ENCODE measurements at regions not wholly inside any gene's neighbourhood (a gene's known extent, or its start where the extent isn't known, plus 50 kb on each side); places are given as distances from the start of the nearest gene placed in this dataset.

- no peak overlapping the region for H3K4me3 Mint-ChIP-seq
- no peaks in the 10 kb centered on the region for H3K4me1 Mint-ChIP-seq (ENCODE audit: unreplicated experiment)
- no peaks in the 10 kb centered on the region for H3K36me3 Mint-ChIP-seq
- no peak overlapping the region for H3K27ac Mint-ChIP-seq
- TF ChIP-seq CTCF (conservative IDR thresholded peaks at IDR 0.05): no peak
- no peaks in the 10 kb centered on the region for H3K9me3 Mint-ChIP-seq
- H3K27me3 Mint-ChIP-seq: no peaks in the 10 kb centered on the region
- no peak for DNase-seq (ENCODE audit: extremely low spot score, unreplicated experiment)
These were observed 480.3 kb upstream of the POT1 start for GRCh38 chr7:125409921-125410320.

- Mint-ChIP-seq H3K27ac (no peak overlapping the region), H3K4me1 (ENCODE audit: unreplicated experiment) (no peaks in the 10 kb centered on the region), H3K4me3 (no peak overlapping the region), H3K36me3 (no peaks in the 10 kb centered on the region), H3K27me3 (no peaks in the 10 kb centered on the region), H3K9me3 (no peaks in the 10 kb centered on the region)
- no peak for DNase-seq (ENCODE audit: extremely low spot score, unreplicated experiment)
- no peak for TF ChIP-seq CTCF (conservative IDR thresholded peaks at IDR 0.05)
These were observed 476.5 kb upstream of the POT1 start for GRCh38 chr7:125406111-125406510.

GRCh38 chr7:125399408-125399807, 469.8 kb upstream of the POT1 start:
- Mint-ChIP-seq H3K36me3 (no peaks in the 10 kb centered on the region), H3K4me1 (ENCODE audit: unreplicated experiment) (no peaks in the 10 kb centered on the region), H3K27ac (no peak overlapping the region), H3K4me3 (no peak overlapping the region), H3K9me3 (no peaks in the 10 kb centered on the region), H3K27me3 (no peaks in the 10 kb centered on the region)
- TF ChIP-seq CTCF (conservative IDR thresholded peaks at IDR 0.05): no peak
- no peak for DNase-seq (ENCODE audit: extremely low spot score, unreplicated experiment)

GRCh38 chr7:125396466-125397151, 467.0 kb upstream of the POT1 start:
- Mint-ChIP-seq H3K4me3 (no peak overlapping the region), H3K36me3 (no peaks in the 10 kb centered on the region), H3K4me1 (ENCODE audit: unreplicated experiment) (no peaks in the 10 kb centered on the region), H3K27ac (no peak overlapping the region), H3K27me3 (no peaks in the 10 kb centered on the region), H3K9me3 (no peaks in the 10 kb centered on the region)
- no peak for TF ChIP-seq CTCF (conservative IDR thresholded peaks at IDR 0.05)
- no peak for DNase-seq (ENCODE audit: extremely low spot score, unreplicated experiment)

GRCh38 chr7:125391921-125392320, 462.3 kb upstream of the POT1 start:
- H3K4me1 Mint-ChIP-seq (ENCODE audit: unreplicated experiment): no peaks in the 10 kb centered on the region
- no peaks in the 10 kb centered on the region for H3K9me3 Mint-ChIP-seq
- TF ChIP-seq CTCF (conservative IDR thresholded peaks at IDR 0.05): no peak
- peaks cover 2% of the 10 kb centered on the region for H3K27me3 Mint-ChIP-seq
- no peak overlapping the region for H3K4me3 Mint-ChIP-seq
- no peak for DNase-seq (ENCODE audit: extremely low spot score, unreplicated experiment)
- no peaks in the 10 kb centered on the region for H3K36me3 Mint-ChIP-seq
- no peak overlapping the region for H3K27ac Mint-ChIP-seq

- no peak for DNase-seq (ENCODE audit: extremely low spot score, unreplicated experiment)
- H3K9me3 Mint-ChIP-seq: no peaks in the 10 kb centered on the region
- H3K27me3 Mint-ChIP-seq: peaks cover 2% of the 10 kb centered on the region
- no peak for TF ChIP-seq CTCF (conservative IDR thresholded peaks at IDR 0.05)
- H3K36me3 Mint-ChIP-seq: no peaks in the 10 kb centered on the region
- no peak overlapping the region for H3K4me3 Mint-ChIP-seq
- H3K4me1 Mint-ChIP-seq (ENCODE audit: unreplicated experiment): no peaks in the 10 kb centered on the region
- H3K27ac Mint-ChIP-seq: no peak overlapping the region
These were observed 461.4 kb upstream of the POT1 start for GRCh38 chr7:125390981-125391380.

Data from type B pancreatic cell (in vitro differentiated cells).